HCEC 1CT (cell line): ENCODE measurements at regions not wholly inside any gene's neighbourhood (a gene's known extent, or its start where the extent isn't known, plus 50 kb on each side); places are given as distances from the start of the nearest gene placed in this dataset.
A peak's percentile ranks its signal among the peaks of the same experiment; 100 is the strongest.

Experiments
- DNase-seq: peaks from one replicate; pipeline ENCODE4 v3.0.0-alpha.2; 2017

GRCh38 chr12:66043035-66043434 is 87.5 kb downstream of the LLPH start:
- DNase-seq: no peak

- DNase-seq: no peak
These were observed 88.7 kb downstream of the LLPH start for GRCh38 chr12:66041651-66042363.

- peak; percentile 97 for DNase-seq
These were observed 94.2 kb downstream of the LLPH start for GRCh38 chr12:66036317-66036716.

GRCh38 chr12:66035288-66035966 is 95.1 kb downstream of the LLPH start:
- peak; percentile 68 for DNase-seq

- no peak for DNase-seq
These were observed 97.4 kb downstream of the LLPH start for GRCh38 chr12:66033151-66033550.

- no peak for DNase-seq
These were observed 97.8 kb downstream of the LLPH start for GRCh38 chr12:66032739-66033138.

- no peak for DNase-seq
These were observed 100.3 kb downstream of the LLPH start for GRCh38 chr12:66030217-66030781.

GRCh38 chr12:66028390-66028789 is 102.2 kb downstream of the LLPH start:
- DNase-seq: no peak

GRCh38 chr12:66025477-66025876 is 105.1 kb downstream of the LLPH start:
- no peak for DNase-seq

- no peak for DNase-seq
These were observed 105.6 kb downstream of the LLPH start for GRCh38 chr12:66024949-66025348.

- DNase-seq: no peak
These were observed 110.1 kb downstream of the LLPH start for GRCh38 chr12:66020481-66020880.

GRCh38 chr12:66017736-66018135 is 112.8 kb downstream of the LLPH start:
- DNase-seq: no peak
